HG03175 (cell line): ENCODE measurements at regions not wholly inside any gene's neighbourhood (a gene's known extent, or its start where the extent isn't known, plus 50 kb on each side); places are given as distances from the start of the nearest gene placed in this dataset.
"Not testable (repeated sequence)": the region's sequence is repeated elsewhere in the genome, so short reads cannot be mapped to it uniquely, and the experiment has no call there.

Experiments used
- ATAC-seq: cut with Tn5 transposase; IDR thresholded peaks from one replicate; pipeline ENCODE4 v1.9.1; 2021; ENCODE audit warnings: mild to moderate bottlenecking, moderate library complexity; ENCODE audit not compliant: unreplicated experiment

- no peak for ATAC-seq
These were observed 1971.7 kb downstream of the SUCLG1 start for GRCh38 chr2:82487354-82487753.

GRCh38 chr2:82485701-82486100 is 1973.4 kb downstream of the SUCLG1 start:
- no peak for ATAC-seq

- ATAC-seq: no peak
These were observed 1977.9 kb downstream of the SUCLG1 start for GRCh38 chr2:82481207-82481606.

GRCh38 chr2:82478641-82479040 is 1980.4 kb downstream of the SUCLG1 start:
- no peak for ATAC-seq

GRCh38 chr2:82476094-82476493 is 1983.0 kb downstream of the SUCLG1 start:
- ATAC-seq: no peak

GRCh38 chr2:82428251-82428650 is 2030.8 kb downstream of the SUCLG1 start:
- no peak for ATAC-seq

GRCh38 chr2:82412021-82412420 is 2047.1 kb downstream of the SUCLG1 start:
- ATAC-seq: no peak

GRCh38 chr2:82411071-82411470 is 2048.0 kb downstream of the SUCLG1 start:
- no peak for ATAC-seq

GRCh38 chr2:82395531-82395930 is 2063.5 kb downstream of the SUCLG1 start:
- ATAC-seq: no peak

GRCh38 chr2:82391386-82391785 is 2067.7 kb downstream of the SUCLG1 start:
- no peak for ATAC-seq

- no peak for ATAC-seq
These were observed 2051.1 kb upstream of the LRRTM1 start for GRCh38 chr2:82355622-82356021.

GRCh38 chr2:82345910-82346309 is 2041.4 kb upstream of the LRRTM1 start:
- no peak for ATAC-seq

GRCh38 chr2:82344670-82345069 is 2040.1 kb upstream of the LRRTM1 start:
- ATAC-seq: no peak

GRCh38 chr2:82342356-82342755 is 2037.8 kb upstream of the LRRTM1 start:
- no peak for ATAC-seq

- ATAC-seq: no peak
These were observed 2036.1 kb upstream of the LRRTM1 start for GRCh38 chr2:82340578-82341053.

GRCh38 chr2:82339805-82340204 is 2035.3 kb upstream of the LRRTM1 start:
- no peak for ATAC-seq

- ATAC-seq: no peak
These were observed 2029.1 kb upstream of the LRRTM1 start for GRCh38 chr2:82333697-82334096.

- no peak for ATAC-seq
These were observed 2025.6 kb upstream of the LRRTM1 start for GRCh38 chr2:82330155-82330554.

GRCh38 chr2:82326180-82326767 is 2021.7 kb upstream of the LRRTM1 start:
- not testable (repeated sequence) for ATAC-seq

- no peak for ATAC-seq
These were observed 2015.7 kb upstream of the LRRTM1 start for GRCh38 chr2:82320296-82320695.

- no peak for ATAC-seq
These were observed 2012.5 kb upstream of the LRRTM1 start for GRCh38 chr2:82317012-82317411.

GRCh38 chr2:82316586-82316985 is 2012.0 kb upstream of the LRRTM1 start:
- ATAC-seq: no peak

- no peak for ATAC-seq
These were observed 2010.4 kb upstream of the LRRTM1 start for GRCh38 chr2:82314836-82315472.
